GM18520 (cell line): ENCODE measurements at regions not wholly inside any gene's neighbourhood (a gene's known extent, or its start where the extent isn't known, plus 50 kb on each side); places are given as distances from the start of the nearest gene placed in this dataset.
"Not testable (repeated sequence)": the region's sequence is repeated elsewhere in the genome, so short reads cannot be mapped to it uniquely, and the experiment has no call there.

Source experiments
- ATAC-seq: cut with Tn5 transposase; IDR thresholded peaks from one replicate; pipeline ENCODE4 v1.9.1; 2021; ENCODE audit not compliant: unreplicated experiment

GRCh38 chr3:161599697-161600096, 103.1 kb downstream of the OTOL1 start:
- ATAC-seq: no peak

- no peak for ATAC-seq
These were observed 103.6 kb downstream of the OTOL1 start for GRCh38 chr3:161600173-161600572.

GRCh38 chr3:161602475-161602874, 105.9 kb downstream of the OTOL1 start:
- ATAC-seq: no peak

- ATAC-seq: no peak
These were observed 106.3 kb downstream of the OTOL1 start for GRCh38 chr3:161602918-161603317.

GRCh38 chr3:161607056-161607455, 110.4 kb downstream of the OTOL1 start:
- ATAC-seq: no peak

GRCh38 chr3:161619351-161619750, 122.7 kb downstream of the OTOL1 start:
- no peak for ATAC-seq

- no peak for ATAC-seq
These were observed 134.2 kb downstream of the OTOL1 start for GRCh38 chr3:161630794-161631193.

- ATAC-seq: no peak
These were observed 134.9 kb downstream of the OTOL1 start for GRCh38 chr3:161631536-161631935.

- no peak for ATAC-seq
These were observed 141.0 kb downstream of the OTOL1 start for GRCh38 chr3:161637559-161637958.

- not testable (repeated sequence) for ATAC-seq
These were observed 142.5 kb downstream of the OTOL1 start for GRCh38 chr3:161639095-161639494.

GRCh38 chr3:161640181-161640580, 143.6 kb downstream of the OTOL1 start:
- ATAC-seq: no peak

- ATAC-seq: no peak
These were observed 144.7 kb downstream of the OTOL1 start for GRCh38 chr3:161641287-161641686.

- ATAC-seq: no peak
These were observed 148.5 kb downstream of the OTOL1 start for GRCh38 chr3:161644891-161645635.

- no peak for ATAC-seq
These were observed 151.4 kb downstream of the OTOL1 start for GRCh38 chr3:161647936-161648470.

GRCh38 chr3:161649900-161650484, 153.4 kb downstream of the OTOL1 start:
- no peak for ATAC-seq

- ATAC-seq: no peak
These were observed 161.2 kb downstream of the OTOL1 start for GRCh38 chr3:161657786-161658185.

- ATAC-seq: no peak
These were observed 174.5 kb downstream of the OTOL1 start for GRCh38 chr3:161671141-161671540.

GRCh38 chr3:161672478-161672877, 175.9 kb downstream of the OTOL1 start:
- ATAC-seq: no peak

- no peak for ATAC-seq
These were observed 177.3 kb downstream of the OTOL1 start for GRCh38 chr3:161673866-161674265.

- ATAC-seq: no peak
These were observed 177.8 kb downstream of the OTOL1 start for GRCh38 chr3:161674402-161674801.

- not testable (repeated sequence) for ATAC-seq
These were observed 185.2 kb downstream of the OTOL1 start for GRCh38 chr3:161681831-161682230.

- ATAC-seq: no peak
These were observed 186.1 kb downstream of the OTOL1 start for GRCh38 chr3:161682715-161683114.
